Embryonic facial prominence (tissue), 1 donor: ENCODE measurements at regions not wholly inside any gene's neighbourhood (a gene's known extent, or its start where the extent isn't known, plus 50 kb on each side); places are given as distances from the start of the nearest gene placed in this dataset.

Source experiments
- DNase-seq: peaks from one replicate; pipeline ENCODE4 v3.0.0-alpha.2; 2016; ENCODE audit errors: extremely low spot score

GRCh38 chr1:80917225-80917624 lies 883.5 kb upstream of the ADGRL2 start:
- DNase-seq = no peak

GRCh38 chr1:80915491-80915890 lies 885.2 kb upstream of the ADGRL2 start:
- DNase-seq = no peak

GRCh38 chr1:80910426-80910825 lies 890.3 kb upstream of the ADGRL2 start:
- DNase-seq = no peak

- DNase-seq = no peak
Observed at GRCh38 chr1:80909172-80909784, 891.5 kb upstream of the ADGRL2 start.

GRCh38 chr1:80896781-80897356 lies 903.9 kb upstream of the ADGRL2 start:
- DNase-seq = no peak

- DNase-seq = no peak
Observed at GRCh38 chr1:80894921-80895320, 905.8 kb upstream of the ADGRL2 start.

GRCh38 chr1:80893115-80893514 lies 907.6 kb upstream of the ADGRL2 start:
- no peak for DNase-seq

- peak; percentile 51 for DNase-seq
Observed at GRCh38 chr1:80892539-80892938, 908.2 kb upstream of the ADGRL2 start.

GRCh38 chr1:80891871-80892270 lies 908.9 kb upstream of the ADGRL2 start:
- no peak for DNase-seq

GRCh38 chr1:80882553-80882952 lies 918.2 kb upstream of the ADGRL2 start:
- no peak for DNase-seq

GRCh38 chr1:80878343-80878742 lies 922.4 kb upstream of the ADGRL2 start:
- no peak for DNase-seq

- DNase-seq = no peak
Observed at GRCh38 chr1:80876035-80876434, 924.7 kb upstream of the ADGRL2 start.

GRCh38 chr1:80869299-80869698 lies 931.4 kb upstream of the ADGRL2 start:
- DNase-seq = no peak

- DNase-seq = no peak
Observed at GRCh38 chr1:80847904-80848303, 952.8 kb upstream of the ADGRL2 start.

GRCh38 chr1:80846966-80847365 lies 953.8 kb upstream of the ADGRL2 start:
- no peak for DNase-seq

- no peak for DNase-seq
Observed at GRCh38 chr1:80842796-80843195, 957.9 kb upstream of the ADGRL2 start.

- DNase-seq = no peak
Observed at GRCh38 chr1:80841261-80841660, 959.5 kb upstream of the ADGRL2 start.

- DNase-seq = no peak
Observed at GRCh38 chr1:80837066-80837465, 963.7 kb upstream of the ADGRL2 start.

GRCh38 chr1:80836505-80836904 lies 964.2 kb upstream of the ADGRL2 start:
- no peak for DNase-seq

- no peak for DNase-seq
Observed at GRCh38 chr1:80827666-80828065, 973.1 kb upstream of the ADGRL2 start.

- no peak for DNase-seq
Observed at GRCh38 chr1:80825067-80825466, 975.7 kb upstream of the ADGRL2 start.

- no peak for DNase-seq
Observed at GRCh38 chr1:80818211-80818610, 982.5 kb upstream of the ADGRL2 start.

- DNase-seq = no peak
Observed at GRCh38 chr1:80807981-80808380, 992.8 kb upstream of the ADGRL2 start.

GRCh38 chr1:80806431-80806830 lies 994.3 kb upstream of the ADGRL2 start:
- no peak for DNase-seq
